Endothelial cell of umbilical vein (primary cell): ENCODE measurements at regions not wholly inside any gene's neighbourhood (a gene's known extent, or its start where the extent isn't known, plus 50 kb on each side); places are given as distances from the start of the nearest gene placed in this dataset.

Source experiments
- BruUV-seq: library from RNA; stranded (reverse); fragments of 400-500 nt; replicated peaks from 2 replicates; lab custom pipeline; 2021; lab: Mats Ljungman, UMichigan
- CTCF ChIA-PET: fragments of 300-600, 350-600 bp; sonication (Branson Sonifier 250); formaldehyde crosslinking; loops from one replicate; lab custom pipeline; 2021; ENCODE audit warnings: antibody characterized with exemption, inconsistent platforms; lab: Charles Lee
- POLR2A ChIA-PET: fragments of 300-600, 350-600 bp; sonication (Branson Sonifier 250); formaldehyde crosslinking; loops from one replicate; lab custom pipeline; 2021; ENCODE audit warnings: antibody characterized with exemption, inconsistent platforms; lab: Charles Lee
- DNase-seq: peaks from one replicate; pipeline ENCODE4 v3.0.0-alpha.2; 2011; ENCODE audit warnings: low read depth, low spot score
- FAIRE-seq: peaks from 2 replicates; lab custom pipeline; 2011; peaks lifted over from hg19 to GRCh38; lab: Jason Lieb, UNC
- H2AFZ ChIP-seq: 2 replicates; pipeline ENCODE4 v1.6.0; 2012; ENCODE audit warnings: low read depth, low read length, control low read depth, inconsistent platforms
- H3K27ac ChIP-seq: 2 replicates; pipeline ENCODE4 v1.5.1; 2011; ENCODE audit warnings: low read depth, mild to moderate bottlenecking, control low read depth, low read length, moderate library complexity; ENCODE audit not compliant: insufficient read depth
- H3K27me3 ChIP-seq, 2 experiments: 2 replicates each; pipeline versions ENCODE4 v1.6.0 to v1.6.1; 2011; ENCODE audit warnings: low read length in 2 of 2, mixed read lengths in 1 of 2; ENCODE audit not compliant: control insufficient read depth in 2 of 2, insufficient read depth in 2 of 2
- H3K36me3 ChIP-seq, 2 experiments: 2 replicates in 1 of 2; 3 replicates in 1 of 2; pipeline ENCODE4 v1.5.1; 2011; ENCODE audit warnings: low read length in 2 of 2, mild to moderate bottlenecking in 1 of 2, moderate library complexity in 1 of 2; ENCODE audit not compliant: control insufficient read depth in 2 of 2, insufficient read depth in 2 of 2; ENCODE audit errors: extremely low read depth in 1 of 2
- H3K4me1 ChIP-seq: 3 replicates; pipeline ENCODE4 v1.5.1; 2011; ENCODE audit warnings: mild to moderate bottlenecking, low read length; ENCODE audit not compliant: control insufficient read depth, insufficient read depth; ENCODE audit errors: extremely low read depth
- H3K4me2 ChIP-seq: 2 replicates; pipeline ENCODE4 v1.6.1; 2011; ENCODE audit warnings: low read length, control low read depth, mixed read lengths; ENCODE audit not compliant: insufficient read depth
- H3K4me3 ChIP-seq, 3 experiments: fragments of 200-600 bp in 1 of 3; sonication (generic), shearing (Covaris generic) in 1 of 3; replicated peaks in 1 of 3; 2 replicates each; pipeline ENCODE4 v1.5.1; 2011 to 2016; ENCODE audit warnings: control low read depth in 3 of 3, low read length in 3 of 3, mild to moderate bottlenecking in 2 of 3, inconsistent platforms in 1 of 3, low read depth in 1 of 3, moderate library complexity in 1 of 3; ENCODE audit not compliant: insufficient read depth in 1 of 3
- H3K79me2 ChIP-seq: 2 replicates; pipeline ENCODE4 v1.6.0; 2012; ENCODE audit warnings: low read length, inconsistent platforms; ENCODE audit not compliant: control insufficient read depth, insufficient read depth
- H3K9ac ChIP-seq: replicated peaks from 2 replicates; pipeline ENCODE3; 2011; ENCODE audit warnings: low read length, control low read depth; ENCODE audit not compliant: insufficient read depth; ENCODE audit errors: extremely low read depth
- H3K9me1 ChIP-seq: replicated peaks from 3 replicates; pipeline ENCODE4 v1.6.0; 2011; ENCODE audit warnings: mild to moderate bottlenecking, low read length; ENCODE audit not compliant: control insufficient read depth, insufficient read depth; ENCODE audit errors: extremely low read depth
- H3K9me3 ChIP-seq: replicated peaks from 2 replicates; pipeline ENCODE4 v1.5.1; 2012; ENCODE audit warnings: low read length, inconsistent platforms; ENCODE audit not compliant: control insufficient read depth, insufficient read depth
- H4K20me1 ChIP-seq: replicated peaks from 2 replicates; pipeline ENCODE3; 2011; ENCODE audit warnings: mild to moderate bottlenecking, low read length; ENCODE audit not compliant: control insufficient read depth, insufficient read depth; ENCODE audit errors: extremely low read depth
- CTCF ChIP-seq, 2 donors: IDR thresholded peaks; 1 replicate in 1 of 2; 2 replicates in 1 of 2; pipeline ENCODE4 v1.5.1; 2011; ENCODE audit warnings: low read length in 2 of 2, mild to moderate bottlenecking in 2 of 2, moderate library complexity in 2 of 2, control low read depth in 1 of 2, inconsistent platforms in 1 of 2, low read depth in 1 of 2; ENCODE audit not compliant: insufficient read depth in 1 of 2; ENCODE audit errors: extremely low read depth in 1 of 2
- EZH2 ChIP-seq: IDR thresholded peaks from 2 replicates; pipeline ENCODE4 v1.6.1; 2012; ENCODE audit warnings: borderline replicate concordance, low read depth, mild to moderate bottlenecking, moderate library complexity, low read length, inconsistent platforms; ENCODE audit not compliant: severe bottlenecking
- GATA2 ChIP-seq: IDR thresholded peaks from 2 replicates; pipeline ENCODE4 v1.7.0; 2011; ENCODE audit warnings: low read depth, mild to moderate bottlenecking, moderate library complexity, mixed read lengths, low read length; ENCODE audit not compliant: insufficient read length, insufficient read depth
- JUN ChIP-seq: IDR thresholded peaks from 2 replicates; pipeline ENCODE4 v1.6.1; 2011; ENCODE audit warnings: borderline replicate concordance, low read depth; ENCODE audit not compliant: insufficient read length, insufficient read depth
- MAX ChIP-seq: IDR thresholded peaks from 2 replicates; pipeline ENCODE4 v1.6.1; 2011; ENCODE audit not compliant: insufficient read depth, insufficient read length
- MYC ChIP-seq: IDR thresholded peaks from one replicate; pipeline ENCODE4 v1.6.1; 2011; ENCODE audit warnings: mild to moderate bottlenecking, low read depth, low read length
- POLR2A ChIP-seq: IDR thresholded peaks from 2 replicates; pipeline ENCODE4 v1.6.1; 2012; ENCODE audit warnings: low read depth, mild to moderate bottlenecking, control low read depth, low read length
- POLR2AphosphoS5 ChIP-seq: IDR thresholded peaks from 2 replicates; pipeline ENCODE4 v1.6.1; 2012; ENCODE audit warnings: low read depth, mild to moderate bottlenecking, control low read depth, low read length, moderate library complexity; ENCODE audit not compliant: insufficient read depth
- dilution Hi-C: fragments of 300-500 bp; cut with MboI; formaldehyde crosslinking; loops from one replicate; pipeline ENCODE4 v1.15.0; 2019; ENCODE audit warnings: low sequenced_read_pairs; ENCODE audit not compliant: extremely low pct_ligation_motif_present
- intact Hi-C: fragments of 100-400 bp; cut with micrococcal nuclease; formaldehyde crosslinking; loops from one replicate; pipeline ENCODE4 v1.10.0; 2022

DNA sequence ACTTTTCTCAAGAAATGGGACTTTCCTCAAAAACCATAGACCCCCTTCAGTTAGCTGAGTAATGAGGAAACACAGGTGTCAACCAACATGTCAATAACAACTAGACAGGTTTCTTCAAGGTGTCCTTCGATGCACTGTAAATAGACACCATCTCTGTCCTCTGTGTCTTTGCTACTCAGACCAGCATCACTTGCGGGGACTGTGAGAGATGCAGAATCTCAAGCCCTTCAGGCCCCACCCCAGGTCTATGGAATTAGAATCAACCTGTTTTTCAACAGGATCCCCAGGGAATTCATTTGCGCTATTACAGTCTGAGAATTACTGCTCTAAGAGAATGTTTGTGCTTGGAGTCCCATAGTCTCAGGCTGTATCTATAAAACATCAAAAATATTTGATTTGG is 469.9 kb downstream of the COG6 start:
- BruUV-seq, result no TSS peak
- DNase-seq (no peak), FAIRE-seq (no peak)
- Histone ChIP-seq H3K27ac (no peak overlapping the region), H3K79me2 (no peaks in the 10 kb centered on the region), H2AFZ (no peak overlapping the region), H3K4me1 (no peaks in the 10 kb centered on the region), H3K9me3 (no peaks in the 10 kb centered on the region), H3K36me3 (no peaks in the 10 kb centered on the region), H3K9ac (no peak overlapping the region), H4K20me1 (no peaks in the 10 kb centered on the region), H3K4me2 (no peak overlapping the region), H3K4me3 (no peak overlapping the region), H3K9me1 (no peaks in the 10 kb centered on the region), H3K27me3 (no peaks in the 10 kb centered on the region)
- TF ChIP-seq MYC, result no peak
- no peak for TF ChIP-seq GATA2
- no peak for TF ChIP-seq MAX
- no peak for TF ChIP-seq EZH2
- TF ChIP-seq CTCF (IDR thresholded peaks at IDR 0.05; ENCODE audit: extremely low read depth in 1 of 2, insufficient read depth in 1 of 2, low read depth in 1 of 2, low read length in 2 of 2), result no peak
- TF ChIP-seq JUN, result no peak
- TF ChIP-seq POLR2AphosphoS5, result no peak
- no peak for TF ChIP-seq POLR2A
- intact Hi-C loops (no loop called here), dilution Hi-C loops (no loop called here)
- ChIA-PET CTCF (no interaction called here), POLR2A (no interaction called here)
